ENCODE measurements at regions not wholly inside any gene's neighbourhood (a gene's known extent, or its start where the extent isn't known, plus 50 kb on each side); places are given as distances from the start of the nearest gene placed in this dataset.

GRCh38 chrX:125089761-125090445 is 229.8 kb upstream of the TEX13C start:
- no peak for DNase-seq (ENCODE audit: low read depth)
- TF ChIP-seq CTCF (IDR thresholded peaks at IDR 0.05; ENCODE audit: insufficient read depth, low read depth, low read length, missing control alignments), result no peak
- no peak overlapping the region for H3K4me3 ChIP-seq (ENCODE audit: low read depth, low read length)

GRCh38 chrX:125093852-125094251 is 225.8 kb upstream of the TEX13C start:
- TF ChIP-seq CTCF (IDR thresholded peaks at IDR 0.05; ENCODE audit: insufficient read depth, low read depth, low read length, missing control alignments), result no peak
- H3K4me3 ChIP-seq (ENCODE audit: low read depth, low read length), result no peak overlapping the region
- no peak for DNase-seq (ENCODE audit: low read depth)

- no peak for DNase-seq (ENCODE audit: low read depth)
These were observed 224.8 kb upstream of the TEX13C start for GRCh38 chrX:125094901-125095300.

GRCh38 chrX:125096469-125096868 is 223.2 kb upstream of the TEX13C start:
- no peak for TF ChIP-seq CTCF (IDR thresholded peaks at IDR 0.05; ENCODE audit: insufficient read depth, low read depth, low read length, missing control alignments)
- no peak for DNase-seq (ENCODE audit: low read depth)
- H3K4me3 ChIP-seq (ENCODE audit: low read depth, low read length), result no peak overlapping the region

More at GRCh38 chrX:125094901-125095300, 224.8 kb upstream of the TEX13C start:
- TF ChIP-seq CTCF (IDR thresholded peaks at IDR 0.05; ENCODE audit: insufficient read depth, low read depth, low read length, missing control alignments), result no peak
- no peak overlapping the region for H3K4me3 ChIP-seq (ENCODE audit: low read depth, low read length)

- no peak for TF ChIP-seq CTCF (IDR thresholded peaks at IDR 0.05; ENCODE audit: insufficient read depth, low read depth, low read length, missing control alignments)
- DNase-seq (ENCODE audit: low read depth), result no peak
- no peak overlapping the region for H3K4me3 ChIP-seq (ENCODE audit: low read depth, low read length)
These were observed 222.8 kb upstream of the TEX13C start for GRCh38 chrX:125096870-125097269.

GRCh38 chrX:125101971-125102755 is 217.5 kb upstream of the TEX13C start:
- TF ChIP-seq CTCF (IDR thresholded peaks at IDR 0.05; ENCODE audit: insufficient read depth, low read depth, low read length, missing control alignments), result no peak
- no peak overlapping the region for H3K4me3 ChIP-seq (ENCODE audit: low read depth, low read length)
- no peak for DNase-seq (ENCODE audit: low read depth)

Data from GM12865 (cell line).